GM12874 (cell line): ENCODE measurements at regions not wholly inside any gene's neighbourhood (a gene's known extent, or its start where the extent isn't known, plus 50 kb on each side); places are given as distances from the start of the nearest gene placed in this dataset.

Experiments
- TF ChIP-seq, protein P1 (sequence below): IDR thresholded peaks from 2 replicates; pipeline ENCODE4 v1.5.1; 2011; ENCODE audit warnings: low read depth, mild to moderate bottlenecking, control low read depth, low read length, moderate library complexity; ENCODE audit not compliant: insufficient read depth

DNA sequence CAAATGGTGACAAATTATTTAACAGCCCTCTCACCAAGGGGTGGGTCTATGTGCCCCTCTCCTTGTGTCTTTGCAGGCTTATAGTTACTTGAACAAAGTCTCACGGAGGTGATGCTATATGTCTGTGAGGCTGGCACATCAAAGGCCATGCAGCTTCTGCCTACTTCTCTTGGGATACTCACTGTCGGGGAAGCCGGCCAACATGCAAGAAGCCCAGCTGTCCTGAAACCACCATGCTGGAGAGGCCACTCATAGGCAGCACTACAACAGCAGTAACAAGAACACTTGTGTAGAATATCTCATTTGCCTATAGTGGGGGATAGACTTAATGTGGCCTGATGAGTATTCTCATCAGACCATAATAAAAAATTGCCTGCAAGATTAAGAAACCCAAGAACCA is 233.7 kb upstream of the NCKAP5 start:
- TF ChIP-seq, protein P1, sequence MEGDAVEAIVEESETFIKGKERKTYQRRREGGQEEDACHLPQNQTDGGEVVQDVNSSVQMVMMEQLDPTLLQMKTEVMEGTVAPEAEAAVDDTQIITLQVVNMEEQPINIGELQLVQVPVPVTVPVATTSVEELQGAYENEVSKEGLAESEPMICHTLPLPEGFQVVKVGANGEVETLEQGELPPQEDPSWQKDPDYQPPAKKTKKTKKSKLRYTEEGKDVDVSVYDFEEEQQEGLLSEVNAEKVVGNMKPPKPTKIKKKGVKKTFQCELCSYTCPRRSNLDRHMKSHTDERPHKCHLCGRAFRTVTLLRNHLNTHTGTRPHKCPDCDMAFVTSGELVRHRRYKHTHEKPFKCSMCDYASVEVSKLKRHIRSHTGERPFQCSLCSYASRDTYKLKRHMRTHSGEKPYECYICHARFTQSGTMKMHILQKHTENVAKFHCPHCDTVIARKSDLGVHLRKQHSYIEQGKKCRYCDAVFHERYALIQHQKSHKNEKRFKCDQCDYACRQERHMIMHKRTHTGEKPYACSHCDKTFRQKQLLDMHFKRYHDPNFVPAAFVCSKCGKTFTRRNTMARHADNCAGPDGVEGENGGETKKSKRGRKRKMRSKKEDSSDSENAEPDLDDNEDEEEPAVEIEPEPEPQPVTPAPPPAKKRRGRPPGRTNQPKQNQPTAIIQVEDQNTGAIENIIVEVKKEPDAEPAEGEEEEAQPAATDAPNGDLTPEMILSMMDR: no peak

DNA sequence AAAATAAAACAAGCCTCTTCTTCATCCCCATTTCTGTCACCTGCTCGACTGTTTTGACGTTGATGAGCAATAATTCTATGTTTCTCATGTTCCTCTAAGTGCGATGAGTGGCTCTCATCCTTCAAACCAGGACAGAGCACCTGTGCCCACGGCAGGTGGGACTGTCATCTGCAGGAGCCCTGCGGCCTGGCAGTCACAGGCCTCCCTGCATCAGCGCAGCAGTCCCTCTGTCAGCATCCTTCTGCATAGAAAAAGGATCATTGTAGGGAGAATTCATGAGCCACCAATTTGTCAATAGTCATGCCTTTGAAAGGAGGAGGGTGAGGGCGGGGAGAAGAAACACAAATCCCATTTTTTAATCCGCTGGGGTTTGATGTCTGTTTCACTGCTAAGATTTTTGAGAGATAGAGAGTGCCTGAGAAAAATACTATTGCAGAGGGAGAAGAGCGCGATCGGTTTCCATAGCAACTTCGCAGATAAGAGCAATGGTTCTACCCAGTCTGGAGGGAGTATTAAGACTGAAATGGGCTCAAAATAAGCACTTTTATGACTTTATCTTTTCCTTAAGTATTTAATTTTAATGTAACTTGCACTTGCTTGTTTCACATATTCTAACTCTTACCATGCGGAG is 234.3 kb upstream of the NCKAP5 start:
- TF ChIP-seq, protein P1: no peak

DNA sequence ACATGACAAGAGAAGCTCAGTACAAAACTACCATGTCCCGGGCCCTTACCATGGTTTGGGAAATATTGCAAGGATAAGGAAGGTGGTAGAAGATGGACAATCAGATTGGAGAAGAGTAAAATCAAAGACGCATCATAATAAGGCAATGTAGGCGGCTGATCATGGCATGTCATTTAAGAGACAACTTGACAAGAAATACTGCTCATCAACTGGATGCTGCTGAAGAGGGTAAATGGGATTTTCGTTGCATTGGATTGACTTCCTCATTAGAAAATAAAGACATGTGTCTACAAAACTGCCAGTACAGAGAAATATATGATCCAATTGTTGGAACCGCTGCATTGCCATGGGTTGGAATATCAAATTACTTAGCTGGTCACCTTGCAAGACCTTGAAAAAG is 238.3 kb upstream of the NCKAP5 start:
- TF ChIP-seq, protein P1: no peak

DNA sequence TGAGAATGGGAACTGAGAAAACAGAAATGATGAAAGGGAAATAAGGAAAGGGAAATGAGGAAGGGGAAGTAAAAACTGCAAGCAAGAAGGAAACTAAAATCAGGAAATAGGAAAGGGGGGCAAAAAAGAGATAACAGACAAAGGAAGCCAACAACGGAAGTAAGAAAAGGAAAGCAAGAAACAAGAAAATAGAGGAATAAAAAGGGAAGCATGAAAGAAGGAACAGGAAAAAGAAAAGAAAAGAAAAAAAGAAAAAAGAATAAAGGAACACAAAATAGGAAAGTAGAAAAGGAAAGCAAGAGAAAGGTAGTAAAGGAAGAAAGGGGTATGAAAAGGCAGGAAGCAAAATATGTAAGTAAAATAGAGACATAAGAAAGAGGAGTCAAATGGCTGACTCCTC is 241.2 kb upstream of the NCKAP5 start:
- TF ChIP-seq, protein P1: no peak

DNA sequence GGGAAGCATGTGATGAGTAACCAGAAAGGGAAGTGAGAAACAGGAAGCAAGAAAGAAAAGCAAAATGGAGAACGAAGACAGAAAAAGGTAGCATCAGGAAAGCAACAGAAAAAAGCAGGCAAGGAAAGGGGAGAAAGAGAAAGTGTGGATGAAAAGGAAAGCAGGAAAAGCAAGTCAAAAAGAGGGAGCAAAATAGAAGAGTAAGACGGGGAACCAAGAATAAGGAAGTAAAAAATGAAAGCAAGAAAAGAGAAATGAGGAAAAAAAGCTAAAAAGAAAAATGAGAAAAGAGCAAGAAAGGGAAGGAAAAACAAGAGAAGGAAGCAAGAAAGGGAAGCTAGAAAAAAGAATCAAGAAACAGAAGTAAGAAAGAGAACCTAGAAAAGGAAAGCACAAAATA is 242.3 kb upstream of the NCKAP5 start:
- TF ChIP-seq, protein P1: no peak

DNA sequence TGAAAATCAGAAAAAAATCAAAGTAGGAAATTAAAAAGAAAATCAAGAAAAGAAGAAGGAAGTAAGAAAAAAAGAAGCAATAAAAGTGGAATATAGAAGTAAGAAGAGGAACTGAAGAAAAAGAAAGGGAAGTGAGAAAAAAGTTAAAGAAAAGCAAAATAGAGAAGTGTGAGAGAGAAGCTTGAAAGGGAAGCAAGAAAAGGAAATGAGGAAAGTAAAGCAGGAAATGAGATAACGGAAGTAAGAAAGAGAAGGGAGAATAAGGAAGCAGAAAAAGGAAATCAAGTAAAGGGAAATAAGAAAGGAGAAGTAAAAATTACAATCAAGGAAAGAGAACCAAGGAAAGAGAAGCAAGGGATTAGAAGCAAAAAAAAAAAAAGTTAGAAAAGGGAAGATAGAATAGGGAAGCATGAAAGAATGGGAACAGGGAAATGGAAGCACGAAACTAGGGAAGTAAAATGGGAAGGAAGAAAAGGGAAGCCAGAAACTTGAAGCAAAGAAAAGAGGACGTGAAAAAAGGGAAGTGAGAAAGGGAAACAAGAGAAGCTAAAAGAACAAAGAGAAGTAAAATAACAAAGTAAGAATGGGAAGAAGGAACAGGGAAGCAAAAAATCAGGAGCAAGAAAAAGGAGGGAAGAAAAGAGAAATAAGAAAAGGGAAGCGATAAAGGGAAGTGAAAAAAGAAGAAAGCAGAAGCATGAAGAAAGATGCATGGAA is 243.3 kb upstream of the NCKAP5 start:
- TF ChIP-seq, protein P1: no peak

DNA sequence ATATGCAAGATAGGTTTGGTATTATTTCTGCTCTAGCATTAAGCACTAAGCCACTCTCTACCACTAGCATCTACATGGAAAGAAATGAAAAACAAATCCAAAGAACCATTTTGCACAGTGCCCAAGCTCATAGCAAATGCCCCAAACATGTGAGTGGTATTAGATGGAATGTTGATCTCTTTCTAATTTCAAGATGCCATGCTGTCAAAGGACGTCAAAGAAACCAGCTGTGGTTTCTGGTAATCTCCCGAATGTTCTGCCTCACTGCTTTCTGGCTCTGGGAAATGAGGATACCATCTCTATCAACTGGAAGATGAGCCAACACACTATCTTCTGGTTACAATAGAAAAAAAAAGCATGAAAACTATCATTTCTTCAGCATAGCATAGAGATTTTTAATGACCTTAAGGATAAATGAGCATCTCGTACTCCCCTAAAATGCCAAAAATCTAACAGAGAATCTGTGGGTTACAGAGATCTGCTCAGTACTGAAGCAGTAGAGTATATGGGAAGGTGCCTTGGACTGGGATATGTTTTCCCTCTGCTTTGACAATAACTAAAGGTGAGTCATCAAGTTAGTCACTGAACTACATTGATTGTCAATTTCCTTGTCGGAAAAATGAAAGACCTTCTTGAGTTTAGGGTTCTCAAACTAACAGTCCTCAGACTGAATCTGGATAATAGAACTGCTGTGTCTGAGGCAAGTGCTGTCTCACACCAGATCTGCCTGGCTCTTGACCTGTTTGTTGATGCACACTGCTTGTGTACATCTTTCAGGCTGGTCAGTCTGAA is 244.8 kb upstream of the NCKAP5 start:
- TF ChIP-seq, protein P1: no peak
